Colonic mucosa (tissue), 4 donors: ENCODE measurements at regions not wholly inside any gene's neighbourhood (a gene's known extent, or its start where the extent isn't known, plus 50 kb on each side); places are given as distances from the start of the nearest gene placed in this dataset.

Experiments
- DNase-seq: peaks from one replicate; pipeline ENCODE4 v3.0.0-alpha.2; 2020
- H3K27ac ChIP-seq: fragments of 200-600 bp; one replicate; pipeline ENCODE4 v1.8.0; 2021
- H3K27me3 ChIP-seq: fragments of 200-600 bp; one replicate; pipeline ENCODE4 v1.8.0; 2021
- H3K36me3 ChIP-seq: fragments of 200-600 bp; one replicate; pipeline ENCODE4 v1.8.0; 2021
- H3K4me1 ChIP-seq: fragments of 200-600 bp; one replicate; pipeline ENCODE4 v1.8.0; 2021; ENCODE audit warnings: mild to moderate bottlenecking
- H3K4me3 ChIP-seq: fragments of 200-600 bp; one replicate; pipeline ENCODE4 v1.8.0; 2021
- H3K9ac ChIP-seq, 2 donors: one replicate each; pipeline ENCODE4 v1.7.0; 2013; ENCODE audit warnings: control low read depth in 2 of 2, low read depth in 2 of 2, low read length in 2 of 2
- H3K9me3 ChIP-seq: fragments of 200-600 bp; one replicate; pipeline ENCODE4 v1.8.0; 2021
- CTCF ChIP-seq: fragments of 200-600 bp; IDR thresholded peaks from one replicate; pipeline ENCODE4 v1.8.0; 2022; ENCODE audit warnings: antibody characterized with exemption, mild to moderate bottlenecking
- intact Hi-C: fragments of 100-400 bp; cut with DNase I; formaldehyde crosslinking; loops from one replicate; pipeline ENCODE4 v1.14.1; 2022
- donor health status: healthy.
- donor health status: DM: no; HTN: no; CAD: no.
- donor health status: DM: no; HTN: no; CAD: no.

- Histone ChIP-seq H3K27ac (no peak overlapping the region), H3K27me3 (no peaks in the 10 kb centered on the region), H3K9ac (no peak overlapping the region), H3K36me3 (no peaks in the 10 kb centered on the region), H3K9me3 (no peaks in the 10 kb centered on the region), H3K4me3 (no peak overlapping the region), H3K4me1 (no peaks in the 10 kb centered on the region)
- no peak for DNase-seq
- intact Hi-C loops = no loop called here
- TF ChIP-seq CTCF = no peak
Measured at GRCh38 chr3:194777729-194778128, 92.0 kb downstream of the FAM43A start.

DNA sequence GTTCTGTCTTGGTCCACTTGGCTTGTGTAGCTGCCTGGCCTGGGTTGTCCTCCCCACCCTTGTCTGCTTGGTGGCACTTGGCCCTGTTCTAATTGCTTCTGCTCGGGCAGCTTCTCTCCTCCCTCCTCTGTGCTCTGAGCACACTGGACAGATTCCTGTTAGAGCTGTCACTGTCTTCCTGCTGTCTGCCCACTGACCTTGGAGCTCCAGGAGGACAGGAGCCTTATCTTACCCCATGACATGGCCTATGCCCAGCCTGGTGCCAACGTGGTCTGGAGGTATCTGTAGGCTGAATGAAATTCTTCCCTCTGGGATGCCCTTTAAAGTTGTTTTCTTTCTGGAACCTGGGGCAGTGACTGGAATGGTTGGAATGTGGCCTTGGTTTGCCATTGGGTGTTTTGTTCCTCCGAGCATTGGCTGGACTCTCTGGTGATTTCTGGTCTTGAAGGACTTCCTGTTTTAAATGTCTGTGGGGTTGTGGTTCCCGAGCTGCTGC lies 94.1 kb downstream of the FAM43A start:
- no peak for DNase-seq
- Histone ChIP-seq H3K27me3 (no peaks in the 10 kb centered on the region), H3K9ac (no peak overlapping the region), H3K27ac (no peak overlapping the region), H3K4me3 (no peak overlapping the region), H3K9me3 (no peaks in the 10 kb centered on the region), H3K36me3 (no peaks in the 10 kb centered on the region), H3K4me1 (no peaks in the 10 kb centered on the region)
- intact Hi-C loops = no loop called here
- no peak for TF ChIP-seq CTCF

- no peak for DNase-seq
- no peaks in the 10 kb centered on the region for H3K27me3 ChIP-seq
- no peak overlapping the region for H3K27ac ChIP-seq
- no peaks in the 10 kb centered on the region for H3K9me3 ChIP-seq
- H3K4me1 ChIP-seq = no peaks in the 10 kb centered on the region
- no peak overlapping the region for H3K4me3 ChIP-seq
- no peak for TF ChIP-seq CTCF
- H3K9ac ChIP-seq = no peak overlapping the region
- no peaks in the 10 kb centered on the region for H3K36me3 ChIP-seq
- intact Hi-C loops = no loop called here
Measured at GRCh38 chr3:194780706-194781105, 95.0 kb downstream of the FAM43A start.

GRCh38 chr3:194781617-194782016 lies 95.9 kb downstream of the FAM43A start:
- no peak for DNase-seq
- no peaks in the 10 kb centered on the region for H3K36me3 ChIP-seq
- intact Hi-C loops = no loop called here
- no peaks in the 10 kb centered on the region for H3K27me3 ChIP-seq
- no peak overlapping the region for H3K4me3 ChIP-seq
- no peaks in the 10 kb centered on the region for H3K4me1 ChIP-seq
- H3K9me3 ChIP-seq = no peaks in the 10 kb centered on the region
- H3K9ac ChIP-seq = no peak overlapping the region
- TF ChIP-seq CTCF = no peak
- no peak overlapping the region for H3K27ac ChIP-seq

DNA sequence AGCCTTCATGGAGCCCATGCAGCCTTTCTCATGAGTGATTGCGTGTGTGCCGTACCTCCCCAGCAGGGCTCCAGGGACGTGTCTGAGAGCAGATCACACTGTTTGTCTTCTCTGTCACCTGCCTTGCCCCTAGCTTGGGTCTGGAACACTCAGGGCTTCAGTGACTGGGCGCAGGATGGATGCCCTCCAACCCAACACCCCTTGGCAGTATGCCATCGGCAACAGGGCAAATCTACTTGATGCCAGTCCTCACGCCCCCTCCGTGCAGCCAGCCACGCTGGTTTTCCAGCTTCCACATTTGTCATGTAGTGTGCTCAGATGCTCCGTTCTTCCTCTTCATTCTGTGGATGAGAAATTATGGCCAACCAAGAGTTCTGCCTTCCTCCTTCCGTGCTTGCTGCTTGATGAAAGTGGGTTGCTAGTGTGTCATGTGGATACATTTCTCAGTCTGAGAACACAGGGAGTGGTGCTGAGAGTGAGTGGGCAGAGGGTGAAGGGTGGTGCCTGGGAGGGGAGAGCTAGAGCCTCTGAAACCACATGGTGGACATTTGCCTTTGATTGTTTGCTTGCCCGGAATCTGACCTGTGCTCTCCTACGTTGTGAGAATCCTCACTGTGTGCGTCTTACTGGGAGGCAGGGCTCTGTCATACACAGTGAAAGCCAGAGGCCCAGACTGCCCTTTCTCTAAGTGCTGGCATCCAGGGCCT lies 97.2 kb downstream of the FAM43A start:
- Histone ChIP-seq H3K9me3 (no peaks in the 10 kb centered on the region), H3K9ac (no peak overlapping the region), H3K4me3 (no peak overlapping the region), H3K27me3 (no peaks in the 10 kb centered on the region), H3K4me1 (no peaks in the 10 kb centered on the region), H3K27ac (no peak overlapping the region), H3K36me3 (no peaks in the 10 kb centered on the region)
- TF ChIP-seq CTCF = no peak
- intact Hi-C loops = no loop called here
- DNase-seq = no peak
